Peyer's patch (tissue), 4 donors: ENCODE measurements at regions not wholly inside any gene's neighbourhood (a gene's known extent, or its start where the extent isn't known, plus 50 kb on each side); places are given as distances from the start of the nearest gene placed in this dataset.

ENCODE experiments used
- CTCF ChIP-seq, 6 experiments: fragments of 450-650 bp in 4 of 6; fragments of 200-600 bp in 2 of 6; sonication (generic) in 1 of 6; IDR thresholded peaks; one replicate each; pipeline ENCODE4 v1.5.1; 2017 to 2019; ENCODE audit warnings: antibody characterized with exemption in 6 of 6, mild to moderate bottlenecking in 3 of 6, moderate library complexity in 1 of 6
- POLR2A ChIP-seq, 2 donors: fragments of 450-650 bp; IDR thresholded peaks; one replicate each; pipeline ENCODE4 v1.5.1; 2017; ENCODE audit warnings: antibody characterized with exemption in 2 of 2, mild to moderate bottlenecking in 2 of 2, moderate library complexity in 2 of 2

DNA sequence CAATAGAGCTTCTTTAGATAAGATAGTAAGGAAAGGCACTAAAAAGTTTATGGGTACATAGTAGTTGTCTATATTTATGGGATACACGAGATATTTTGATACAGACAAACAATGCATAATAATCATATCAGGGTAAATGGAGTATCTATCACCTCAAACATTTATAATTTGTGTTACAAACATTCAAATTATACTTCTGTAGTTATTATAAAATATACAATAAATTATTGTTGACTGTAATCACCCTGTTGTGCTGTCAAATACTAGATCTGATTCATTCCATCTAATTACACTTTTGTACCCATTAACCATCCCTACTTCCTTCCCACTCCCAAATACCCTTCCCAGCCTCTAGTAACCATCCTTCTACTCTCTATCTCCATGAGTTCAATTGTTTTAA is 179.7 kb downstream of the FOXG1 start:
- TF ChIP-seq CTCF (IDR thresholded peaks at IDR 0.05) = no peak
- TF ChIP-seq POLR2A (IDR thresholded peaks at IDR 0.05) = no peak
